ENCODE measurements at regions not wholly inside any gene's neighbourhood (a gene's known extent, or its start where the extent isn't known, plus 50 kb on each side); places are given as distances from the start of the nearest gene placed in this dataset.

DNA sequence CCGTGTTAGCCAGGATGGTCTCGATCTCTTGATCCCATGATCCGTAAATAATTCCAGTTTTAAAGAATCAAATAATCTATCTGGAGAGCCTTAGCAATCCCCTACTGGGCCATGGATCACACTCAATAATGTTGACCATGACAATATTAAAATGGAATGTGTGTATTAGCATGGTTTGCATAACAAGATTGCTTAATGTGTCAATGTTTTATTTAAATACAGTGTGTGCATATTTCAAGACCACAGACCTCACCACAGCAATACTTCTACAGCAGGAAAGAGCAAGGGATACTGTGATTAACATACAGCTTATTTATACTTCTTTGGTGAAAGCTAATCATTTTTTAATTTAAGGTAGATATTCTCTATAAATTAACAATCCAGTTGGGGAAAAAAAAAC, 470.4 kb downstream of the TFAP2B start:
- TF ChIP-seq, protein P1, sequence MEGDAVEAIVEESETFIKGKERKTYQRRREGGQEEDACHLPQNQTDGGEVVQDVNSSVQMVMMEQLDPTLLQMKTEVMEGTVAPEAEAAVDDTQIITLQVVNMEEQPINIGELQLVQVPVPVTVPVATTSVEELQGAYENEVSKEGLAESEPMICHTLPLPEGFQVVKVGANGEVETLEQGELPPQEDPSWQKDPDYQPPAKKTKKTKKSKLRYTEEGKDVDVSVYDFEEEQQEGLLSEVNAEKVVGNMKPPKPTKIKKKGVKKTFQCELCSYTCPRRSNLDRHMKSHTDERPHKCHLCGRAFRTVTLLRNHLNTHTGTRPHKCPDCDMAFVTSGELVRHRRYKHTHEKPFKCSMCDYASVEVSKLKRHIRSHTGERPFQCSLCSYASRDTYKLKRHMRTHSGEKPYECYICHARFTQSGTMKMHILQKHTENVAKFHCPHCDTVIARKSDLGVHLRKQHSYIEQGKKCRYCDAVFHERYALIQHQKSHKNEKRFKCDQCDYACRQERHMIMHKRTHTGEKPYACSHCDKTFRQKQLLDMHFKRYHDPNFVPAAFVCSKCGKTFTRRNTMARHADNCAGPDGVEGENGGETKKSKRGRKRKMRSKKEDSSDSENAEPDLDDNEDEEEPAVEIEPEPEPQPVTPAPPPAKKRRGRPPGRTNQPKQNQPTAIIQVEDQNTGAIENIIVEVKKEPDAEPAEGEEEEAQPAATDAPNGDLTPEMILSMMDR (conservative IDR thresholded peaks at IDR 0.05; ENCODE audit: low read depth, low read length), result no peak
- no peak for TF ChIP-seq EZH2 (IDR thresholded peaks at IDR 0.05; ENCODE audit: borderline replicate concordance, low read depth, low read length, poor library complexity, severe bottlenecking)

Data from A673 (cell line).